ENCODE measurements at regions not wholly inside any gene's neighbourhood (a gene's known extent, or its start where the extent isn't known, plus 50 kb on each side); places are given as distances from the start of the nearest gene placed in this dataset.
"Not testable (repeated sequence)": the region's sequence is repeated elsewhere in the genome, so short reads cannot be mapped to it uniquely, and the experiment has no call there.

- Histone ChIP-seq H3K4me1 (ENCODE audit: control insufficient read depth, extremely low read depth, insufficient read depth, low read length) (no peaks in the 10 kb centered on the region), H3K4me2 (ENCODE audit: extremely low read depth, insufficient read depth, low read length) (no peak overlapping the region), H3K27me3 (ENCODE audit: control insufficient read depth, insufficient read depth, low read length) (no peaks in the 10 kb centered on the region), H4K20me1 (ENCODE audit: control insufficient read depth, extremely low read depth, insufficient read depth, low read length) (no peaks in the 10 kb centered on the region), H3K9ac (ENCODE audit: insufficient read depth, low read length) (no peak overlapping the region), H3K36me3 (ENCODE audit: control insufficient read depth, insufficient read depth, low read length) (no peaks in the 10 kb centered on the region), H3K9me3 (ENCODE audit: control insufficient read depth, insufficient read depth, low read depth, low read length) (no peaks in the 10 kb centered on the region), H3K27ac (ENCODE audit: insufficient read depth, low read length) (no peak overlapping the region), H3K79me2 (ENCODE audit: control insufficient read depth, insufficient read depth, low read length) (no peaks in the 10 kb centered on the region), H3K4me3 (replicated peaks in 1 of 4; ENCODE audit: control extremely low read depth in 1 of 4, insufficient read depth in 1 of 4, low read depth in 3 of 4, low read length in 4 of 4) (no peak overlapping the region), H2AFZ (ENCODE audit: low read length) (no peak overlapping the region)
- TF ChIP-seq CTCF (conservative IDR thresholded peaks at IDR 0.05 in 1 of 2, IDR thresholded peaks at IDR 0.05 in 1 of 2; ENCODE audit: low read depth in 1 of 2, low read length in 2 of 2) (no peak), EZH2 (IDR thresholded peaks at IDR 0.05; ENCODE audit: low read length, missing control alignments) (no peak)
- DNase-seq (ENCODE audit: low read depth in 2 of 2) = no peak
Measured at GRCh38 chrX:36869457-36869856, 138.7 kb upstream of the FAM47C start.

- H2AFZ ChIP-seq (ENCODE audit: low read length) = no peak overlapping the region
- H3K4me3 ChIP-seq (replicated peaks in 1 of 4; ENCODE audit: control extremely low read depth in 1 of 4, insufficient read depth in 1 of 4, low read depth in 3 of 4, low read length in 4 of 4) = no peak overlapping the region
- H3K27ac ChIP-seq (ENCODE audit: insufficient read depth, low read length) = no peak overlapping the region
- DNase-seq (ENCODE audit: low read depth in 2 of 2) = no peak
- H3K79me2 ChIP-seq (ENCODE audit: control insufficient read depth, insufficient read depth, low read length) = no peaks in the 10 kb centered on the region
- no peaks in the 10 kb centered on the region for H3K4me1 ChIP-seq (ENCODE audit: control insufficient read depth, extremely low read depth, insufficient read depth, low read length)
- no peak for TF ChIP-seq CTCF (conservative IDR thresholded peaks at IDR 0.05 in 1 of 2, IDR thresholded peaks at IDR 0.05 in 1 of 2; ENCODE audit: low read depth in 1 of 2, low read length in 2 of 2)
- H3K36me3 ChIP-seq (ENCODE audit: control insufficient read depth, insufficient read depth, low read length) = no peaks in the 10 kb centered on the region
- no peaks in the 10 kb centered on the region for H3K27me3 ChIP-seq (ENCODE audit: control insufficient read depth, insufficient read depth, low read length)
- H3K4me2 ChIP-seq (ENCODE audit: extremely low read depth, insufficient read depth, low read length) = no peak overlapping the region
- no peaks in the 10 kb centered on the region for H3K9me3 ChIP-seq (ENCODE audit: control insufficient read depth, insufficient read depth, low read depth, low read length)
- no peaks in the 10 kb centered on the region for H4K20me1 ChIP-seq (ENCODE audit: control insufficient read depth, extremely low read depth, insufficient read depth, low read length)
- no peak overlapping the region for H3K9ac ChIP-seq (ENCODE audit: insufficient read depth, low read length)
Measured at GRCh38 chrX:36897690-36898089, 110.5 kb upstream of the FAM47C start.

- no peak overlapping the region for H3K27ac ChIP-seq (ENCODE audit: insufficient read depth, low read length)
- H3K4me3 ChIP-seq (replicated peaks in 1 of 4; ENCODE audit: control extremely low read depth in 1 of 4, insufficient read depth in 1 of 4, low read depth in 3 of 4, low read length in 4 of 4) = no peak overlapping the region
- no peaks in the 10 kb centered on the region for H3K36me3 ChIP-seq (ENCODE audit: control insufficient read depth, insufficient read depth, low read length)
- H2AFZ ChIP-seq (ENCODE audit: low read length) = no peak overlapping the region
- H3K79me2 ChIP-seq (ENCODE audit: control insufficient read depth, insufficient read depth, low read length) = no peaks in the 10 kb centered on the region
- TF ChIP-seq CTCF (conservative IDR thresholded peaks at IDR 0.05 in 1 of 2, IDR thresholded peaks at IDR 0.05 in 1 of 2; ENCODE audit: low read depth in 1 of 2, low read length in 2 of 2) (peak in 1 of 2 donors; percentile 45), EZH2 (IDR thresholded peaks at IDR 0.05; ENCODE audit: low read length, missing control alignments) (no peak)
- H4K20me1 ChIP-seq (ENCODE audit: control insufficient read depth, extremely low read depth, insufficient read depth, low read length) = no peaks in the 10 kb centered on the region
- no peak overlapping the region for H3K4me2 ChIP-seq (ENCODE audit: extremely low read depth, insufficient read depth, low read length)
- DNase-seq (ENCODE audit: low read depth in 2 of 2) = peak in 1 of 2 donors; percentile 0
- H3K4me1 ChIP-seq (ENCODE audit: control insufficient read depth, extremely low read depth, insufficient read depth, low read length) = no peaks in the 10 kb centered on the region
- no peaks in the 10 kb centered on the region for H3K27me3 ChIP-seq (ENCODE audit: control insufficient read depth, insufficient read depth, low read length)
- H3K9me3 ChIP-seq (ENCODE audit: control insufficient read depth, insufficient read depth, low read depth, low read length) = no peaks in the 10 kb centered on the region
- no peak overlapping the region for H3K9ac ChIP-seq (ENCODE audit: insufficient read depth, low read length)
Measured at GRCh38 chrX:36898301-36898700, 109.9 kb upstream of the FAM47C start.

GRCh38 chrX:36904561-36904960 is 103.6 kb upstream of the FAM47C start:
- not testable (repeated sequence) for H3K27me3 ChIP-seq (ENCODE audit: control insufficient read depth, insufficient read depth, low read length); H3K27ac ChIP-seq (ENCODE audit: insufficient read depth, low read length); H2AFZ ChIP-seq (ENCODE audit: low read length); H3K4me1 ChIP-seq (ENCODE audit: control insufficient read depth, extremely low read depth, insufficient read depth, low read length); H3K79me2 ChIP-seq (ENCODE audit: control insufficient read depth, insufficient read depth, low read length); DNase-seq (ENCODE audit: low read depth in 2 of 2); H3K9ac ChIP-seq (ENCODE audit: insufficient read depth, low read length); H3K4me2 ChIP-seq (ENCODE audit: extremely low read depth, insufficient read depth, low read length); H3K36me3 ChIP-seq (ENCODE audit: control insufficient read depth, insufficient read depth, low read length); H3K9me3 ChIP-seq (ENCODE audit: control insufficient read depth, insufficient read depth, low read depth, low read length); H3K4me3 ChIP-seq (replicated peaks in 1 of 4; ENCODE audit: control extremely low read depth in 1 of 4, insufficient read depth in 1 of 4, low read depth in 3 of 4, low read length in 4 of 4); H4K20me1 ChIP-seq (ENCODE audit: control insufficient read depth, extremely low read depth, insufficient read depth, low read length)

All from fibroblast of lung (primary cell).